Testis (tissue), 2 donors: ENCODE measurements at regions not wholly inside any gene's neighbourhood (a gene's known extent, or its start where the extent isn't known, plus 50 kb on each side); places are given as distances from the start of the nearest gene placed in this dataset.

ENCODE experiments used
- POLR2A ChIP-seq: fragments of 450-650 bp; IDR thresholded peaks from one replicate; pipeline ENCODE4 v1.6.1; 2017; ENCODE audit warnings: antibody characterized with exemption, mild to moderate bottlenecking, moderate library complexity
- TF ChIP-seq, protein P1 (sequence below), 3 experiments: fragments of 450-650 bp in 2 of 3; fragments of 200-600 bp in 1 of 3; sonication (generic) in 1 of 3; IDR thresholded peaks; one replicate each; pipeline ENCODE4 v1.5.1; 2016 to 2019; ENCODE audit warnings: antibody characterized with exemption in 3 of 3, mild to moderate bottlenecking in 2 of 3, moderate library complexity in 1 of 3

DNA sequence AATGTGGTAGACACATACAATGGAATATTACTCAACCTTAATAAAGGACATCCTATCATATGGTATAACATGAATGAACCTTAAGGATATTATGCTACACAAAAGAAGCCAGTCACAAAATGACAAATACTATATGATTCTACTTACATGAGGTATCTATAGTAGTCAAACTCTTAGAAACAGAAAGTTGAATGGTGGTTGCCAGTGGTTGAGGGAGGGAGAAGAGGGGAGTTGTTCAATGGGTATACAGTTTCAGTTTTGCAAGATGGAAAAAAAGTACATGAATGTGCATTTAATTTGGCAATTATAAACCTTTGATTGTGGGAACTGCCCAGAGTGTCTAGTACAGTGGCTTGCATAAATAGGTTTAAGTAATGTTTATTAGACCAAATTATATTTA, 473.3 kb upstream of the ZNF608 start:
- TF ChIP-seq, protein P1, sequence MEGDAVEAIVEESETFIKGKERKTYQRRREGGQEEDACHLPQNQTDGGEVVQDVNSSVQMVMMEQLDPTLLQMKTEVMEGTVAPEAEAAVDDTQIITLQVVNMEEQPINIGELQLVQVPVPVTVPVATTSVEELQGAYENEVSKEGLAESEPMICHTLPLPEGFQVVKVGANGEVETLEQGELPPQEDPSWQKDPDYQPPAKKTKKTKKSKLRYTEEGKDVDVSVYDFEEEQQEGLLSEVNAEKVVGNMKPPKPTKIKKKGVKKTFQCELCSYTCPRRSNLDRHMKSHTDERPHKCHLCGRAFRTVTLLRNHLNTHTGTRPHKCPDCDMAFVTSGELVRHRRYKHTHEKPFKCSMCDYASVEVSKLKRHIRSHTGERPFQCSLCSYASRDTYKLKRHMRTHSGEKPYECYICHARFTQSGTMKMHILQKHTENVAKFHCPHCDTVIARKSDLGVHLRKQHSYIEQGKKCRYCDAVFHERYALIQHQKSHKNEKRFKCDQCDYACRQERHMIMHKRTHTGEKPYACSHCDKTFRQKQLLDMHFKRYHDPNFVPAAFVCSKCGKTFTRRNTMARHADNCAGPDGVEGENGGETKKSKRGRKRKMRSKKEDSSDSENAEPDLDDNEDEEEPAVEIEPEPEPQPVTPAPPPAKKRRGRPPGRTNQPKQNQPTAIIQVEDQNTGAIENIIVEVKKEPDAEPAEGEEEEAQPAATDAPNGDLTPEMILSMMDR (IDR thresholded peaks at IDR 0.05) = no peak
- TF ChIP-seq POLR2A = no peak
